Right lobe of liver (tissue), 6 donors: ENCODE measurements at regions not wholly inside any gene's neighbourhood (a gene's known extent, or its start where the extent isn't known, plus 50 kb on each side); places are given as distances from the start of the nearest gene placed in this dataset.

Experiments
- ATAC-seq, 4 donors: fragments of 200-7000 bp; cut with Tn5 transposase; one replicate each; pipeline ENCODE4 v1.9.1; 2020; ENCODE audit warnings: mild to moderate bottlenecking in 4 of 4, moderate library complexity in 4 of 4
- DNase-seq, 3 donors: peaks; one replicate each; pipeline ENCODE4 v3.0.0-alpha.2; 2020
- H3K27ac ChIP-seq, 3 donors: fragments of 200-600 bp; one replicate each; pipeline ENCODE4 v1.8.0; 2022
- H3K27me3 ChIP-seq, 2 donors: fragments of 200-600 bp; one replicate each; pipeline ENCODE4 v1.8.0; 2022
- H3K36me3 ChIP-seq, 4 donors: fragments of 200-600 bp; sonication (generic) in 1 of 4; one replicate each; pipeline versions ENCODE4 v1.5.1 to v1.8.0; 2017 to 2022; ENCODE audit warnings: control low read depth in 1 of 4
- H3K4me1 ChIP-seq, 4 donors: fragments of 200-600 bp; sonication (generic) in 1 of 4; one replicate each; pipeline versions ENCODE4 v1.5.1 to v1.8.0; 2017 to 2022; ENCODE audit warnings: control low read depth in 1 of 4
- H3K4me3 ChIP-seq, 3 donors: fragments of 200-600 bp; one replicate each; pipeline ENCODE4 v1.8.0; 2022
- H3K9me3 ChIP-seq, 4 donors: fragments of 200-600 bp; sonication (generic) in 1 of 4; one replicate each; pipeline versions ENCODE4 v1.5.1 to v1.8.0; 2017 to 2022; ENCODE audit warnings: control low read depth in 1 of 4
- POLR2A ChIP-seq: fragments of 450-650 bp; IDR thresholded peaks from one replicate; pipeline ENCODE4 v1.6.1; 2017; ENCODE audit warnings: antibody characterized with exemption, mild to moderate bottlenecking
- WGBS: methylation state at CpG from one replicate; pipeline ENCODE4 v1.1.6; 2018; ENCODE audit warnings: low coverage, low lambda C conversion rate; ENCODE audit not compliant: insufficient coverage; ENCODE audit errors: missing lambda C conversion rate; 5-methylcytosine and 5-hydroxymethylcytosine counted together
- intact Hi-C, 2 donors: fragments of 100-400 bp; cut with DNase I; formaldehyde crosslinking; loops; one replicate each; pipeline versions ENCODE4 v1.11.2 to v1.14.1; 2022
- TF ChIP-seq, protein P1 (sequence below), 4 donors: fragments of 200-600 bp in 3 of 4; fragments of 450-650 bp in 1 of 4; IDR thresholded peaks; one replicate each; pipeline versions ENCODE4 v1.5.1 to v1.8.0; 2016 to 2022; ENCODE audit warnings: antibody characterized with exemption in 4 of 4, mild to moderate bottlenecking in 2 of 4
- donor health status: DM: no; HTN: yes; CAD: no.
- donor health status: DM: no; HTN: no; CAD: no.
- donor health status: DM: no; HTN: no; CAD: no.
- donor health status: DM: no; HTN: yes; CAD: no.
- donor health status: DM: no; HTN: yes; CAD: no.

DNA sequence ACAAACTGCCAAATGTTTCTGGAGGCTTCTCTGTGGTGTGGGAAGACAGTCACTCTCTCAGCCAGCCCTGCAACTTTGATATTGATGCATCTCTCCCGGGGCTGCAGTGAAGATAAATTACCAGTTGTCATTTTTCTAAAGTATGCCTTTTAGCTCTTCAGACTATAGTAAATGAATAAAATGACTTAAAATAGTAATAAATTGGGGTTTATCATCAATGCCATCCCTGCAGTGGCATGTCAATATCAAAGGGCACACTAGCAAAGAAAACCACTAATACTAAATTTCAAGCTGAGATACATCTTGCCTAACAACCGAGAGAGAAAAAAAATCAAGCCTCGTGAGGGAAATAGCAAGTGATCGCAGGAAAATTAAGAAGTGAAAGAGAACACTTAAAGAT lies 749.5 kb upstream of the SLC39A10 start:
- 38% methylated on average over 4 of the region's 4 CpGs for WGBS

DNA sequence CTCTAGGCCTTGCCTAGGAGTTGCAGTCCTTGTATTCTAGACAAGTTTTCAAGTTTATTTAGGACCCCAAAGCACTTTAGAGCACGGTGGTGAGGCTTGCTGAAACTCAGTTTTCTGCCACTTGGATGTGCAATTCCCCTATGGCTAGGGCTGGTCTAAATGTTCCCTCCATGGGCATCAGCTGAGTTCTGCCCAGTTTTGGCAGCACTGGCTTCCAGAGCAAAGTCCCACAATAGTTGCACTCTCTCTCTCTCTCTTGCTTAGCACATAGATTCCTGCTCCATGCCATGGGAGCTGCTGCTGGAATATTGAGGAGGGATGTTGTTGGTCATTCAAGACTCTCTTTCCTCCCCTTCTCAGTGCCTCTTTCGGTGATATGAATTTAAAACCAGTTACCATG lies 760.2 kb upstream of the SLC39A10 start:
- DNase-seq (no peak), ATAC-seq (peak in 1 of 4 donors; percentile 90)
- Histone ChIP-seq H3K27ac (no peak overlapping the region), H3K27me3 (no peaks in the 10 kb centered on the region), H3K4me3 (no peak overlapping the region), H3K36me3 (no peaks in the 10 kb centered on the region), H3K9me3 (no peaks in the 10 kb centered on the region), H3K4me1 (no peaks in the 10 kb centered on the region)
- 52% methylated on average over 2 of the region's 2 CpGs for WGBS
- TF ChIP-seq, protein P1, sequence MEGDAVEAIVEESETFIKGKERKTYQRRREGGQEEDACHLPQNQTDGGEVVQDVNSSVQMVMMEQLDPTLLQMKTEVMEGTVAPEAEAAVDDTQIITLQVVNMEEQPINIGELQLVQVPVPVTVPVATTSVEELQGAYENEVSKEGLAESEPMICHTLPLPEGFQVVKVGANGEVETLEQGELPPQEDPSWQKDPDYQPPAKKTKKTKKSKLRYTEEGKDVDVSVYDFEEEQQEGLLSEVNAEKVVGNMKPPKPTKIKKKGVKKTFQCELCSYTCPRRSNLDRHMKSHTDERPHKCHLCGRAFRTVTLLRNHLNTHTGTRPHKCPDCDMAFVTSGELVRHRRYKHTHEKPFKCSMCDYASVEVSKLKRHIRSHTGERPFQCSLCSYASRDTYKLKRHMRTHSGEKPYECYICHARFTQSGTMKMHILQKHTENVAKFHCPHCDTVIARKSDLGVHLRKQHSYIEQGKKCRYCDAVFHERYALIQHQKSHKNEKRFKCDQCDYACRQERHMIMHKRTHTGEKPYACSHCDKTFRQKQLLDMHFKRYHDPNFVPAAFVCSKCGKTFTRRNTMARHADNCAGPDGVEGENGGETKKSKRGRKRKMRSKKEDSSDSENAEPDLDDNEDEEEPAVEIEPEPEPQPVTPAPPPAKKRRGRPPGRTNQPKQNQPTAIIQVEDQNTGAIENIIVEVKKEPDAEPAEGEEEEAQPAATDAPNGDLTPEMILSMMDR (IDR thresholded peaks at IDR 0.05) = no peak
- TF ChIP-seq POLR2A = no peak
- intact Hi-C loops = no loop called here

More for the DNA sequence above, 749.5 kb upstream of the SLC39A10 start:
- no peak overlapping the region for H3K27ac ChIP-seq
- no peaks in the 10 kb centered on the region for H3K27me3 ChIP-seq
- intact Hi-C loops = no loop called here
- DNase-seq (no peak), ATAC-seq (no peak)
- no peaks in the 10 kb centered on the region for H3K4me1 ChIP-seq
- H3K4me3 ChIP-seq = no peak overlapping the region
- no peaks in the 10 kb centered on the region for H3K36me3 ChIP-seq
- no peaks in the 10 kb centered on the region for H3K9me3 ChIP-seq
- TF ChIP-seq, protein P1 (IDR thresholded peaks at IDR 0.05) = no peak
- TF ChIP-seq POLR2A = no peak

DNA sequence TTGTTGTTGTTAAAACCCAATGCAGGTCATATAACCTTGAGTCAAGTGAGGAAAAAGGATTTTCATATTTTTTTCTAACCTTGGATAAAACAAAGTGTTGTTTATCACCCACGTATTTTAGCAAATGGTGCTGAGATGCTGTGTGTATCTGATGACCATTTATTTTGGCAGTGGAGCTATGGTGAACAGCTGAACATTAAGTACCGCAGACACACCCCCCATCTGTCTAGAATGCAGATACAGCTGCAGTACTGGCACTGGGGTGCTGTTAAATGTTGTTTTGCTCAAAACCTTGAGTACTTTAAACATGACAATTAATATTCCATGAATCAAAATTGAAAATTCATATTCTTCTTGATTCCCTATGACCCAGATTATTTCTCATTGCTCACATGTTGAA lies 773.3 kb upstream of the SLC39A10 start:
- Histone ChIP-seq H3K4me3 (no peak overlapping the region), H3K27ac (no peak overlapping the region), H3K27me3 (no peaks in the 10 kb centered on the region), H3K9me3 (no peaks in the 10 kb centered on the region), H3K4me1 (no peaks in the 10 kb centered on the region), H3K36me3 (no peaks in the 10 kb centered on the region)
- 41% methylated on average over 2 of the region's 2 CpGs for WGBS
- no peak for TF ChIP-seq POLR2A
- TF ChIP-seq, protein P1 (IDR thresholded peaks at IDR 0.05) = no peak
- intact Hi-C loops = no loop called here
- no peak for DNase-seq
- no peak for ATAC-seq

DNA sequence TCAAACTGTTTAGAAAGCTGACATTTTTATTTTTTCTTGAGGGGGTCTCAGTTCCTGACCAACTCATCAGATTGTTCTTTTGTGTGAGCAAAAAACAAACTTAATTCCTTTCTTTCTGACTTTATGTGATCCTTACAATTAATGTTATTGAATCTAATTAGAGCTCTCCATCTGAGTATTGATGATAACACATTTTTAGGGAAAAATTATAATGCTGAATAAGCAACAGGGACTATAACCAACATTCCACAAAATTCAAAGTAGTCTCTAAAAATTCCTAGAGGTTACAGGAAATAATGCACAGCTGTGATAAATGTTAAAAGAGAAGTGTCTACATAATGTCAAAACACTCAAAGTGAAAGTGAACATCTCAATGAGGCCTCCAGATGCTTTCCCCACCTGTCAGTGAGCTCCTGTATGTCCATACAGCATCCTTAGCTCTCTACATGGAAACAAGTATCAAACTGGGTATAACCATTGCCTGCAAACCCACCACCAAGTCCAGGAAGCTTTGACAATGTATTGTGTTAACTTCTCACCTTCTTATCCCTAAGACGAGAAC lies 786.0 kb upstream of the SLC39A10 start:
- no peaks in the 10 kb centered on the region for H3K27me3 ChIP-seq
- TF ChIP-seq POLR2A = no peak
- TF ChIP-seq, protein P1 (IDR thresholded peaks at IDR 0.05) = no peak
- H3K27ac ChIP-seq = no peak overlapping the region
- 71% methylated on average over 1 of the region's 1 CpG for WGBS
- intact Hi-C loops = no loop called here
- no peaks in the 10 kb centered on the region for H3K9me3 ChIP-seq
- no peaks in the 10 kb centered on the region for H3K36me3 ChIP-seq
- no peak overlapping the region for H3K4me3 ChIP-seq
- no peak for ATAC-seq
- H3K4me1 ChIP-seq = no peaks in the 10 kb centered on the region
- DNase-seq = no peak

DNA sequence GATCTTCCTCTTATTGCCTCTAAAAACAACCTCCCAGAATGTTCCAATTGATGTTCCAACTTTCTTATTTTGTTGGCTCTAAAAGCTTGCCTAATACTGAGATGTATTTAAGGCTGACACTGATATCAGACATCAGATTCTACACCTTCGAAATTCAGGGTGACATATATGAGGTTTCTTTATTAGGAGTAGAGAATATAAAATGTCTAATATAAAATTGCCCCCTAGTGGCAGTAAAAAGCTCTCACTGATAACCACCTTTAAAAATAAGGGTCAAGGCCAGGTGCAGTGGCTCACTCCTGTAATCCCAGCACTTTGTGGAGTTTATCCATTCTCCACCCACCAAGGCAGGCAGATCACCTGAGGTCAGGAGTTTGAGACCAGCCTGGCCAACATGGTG lies 789.7 kb upstream of the SLC39A10 start:
- 21% methylated on average over 1 of the region's 1 CpG for WGBS
- intact Hi-C loops = no loop called here
- Histone ChIP-seq H3K9me3 (no peaks in the 10 kb centered on the region), H3K27me3 (no peaks in the 10 kb centered on the region), H3K36me3 (no peaks in the 10 kb centered on the region), H3K4me1 (no peaks in the 10 kb centered on the region), H3K4me3 (no peak overlapping the region), H3K27ac (no peak overlapping the region)
- ATAC-seq (peak; percentile 30 to 64 (median 50)), DNase-seq (no peak)
- TF ChIP-seq, protein P1 (IDR thresholded peaks at IDR 0.05) = peak; percentile 26 to 50 (median 42)
- TF ChIP-seq POLR2A = no peak
